ENCODE measurements at regions not wholly inside any gene's neighbourhood (a gene's known extent, or its start where the extent isn't known, plus 50 kb on each side); places are given as distances from the start of the nearest gene placed in this dataset.

- DNase-seq (ENCODE audit: low read depth), result no peak
Measured at GRCh38 chr19:5235458-5236219, 105.0 kb downstream of the PTPRS start.

- no peak for DNase-seq (ENCODE audit: low read depth)
Measured at GRCh38 chr19:5234412-5234811, 106.2 kb downstream of the PTPRS start.

- no peak for DNase-seq (ENCODE audit: low read depth)
Measured at GRCh38 chr19:5232798-5233505, 107.7 kb downstream of the PTPRS start.

GRCh38 chr19:5231857-5232678, 108.5 kb downstream of the PTPRS start:
- peak; percentile 18 for DNase-seq (ENCODE audit: low read depth)

GRCh38 chr19:5230730-5231555, 109.7 kb downstream of the PTPRS start:
- DNase-seq (ENCODE audit: low read depth), result no peak

GRCh38 chr19:5229778-5230335, 110.8 kb downstream of the PTPRS start:
- no peak for DNase-seq (ENCODE audit: low read depth)

- DNase-seq (ENCODE audit: low read depth), result peak; percentile 17
Measured at GRCh38 chr19:5228932-5229777, 111.5 kb downstream of the PTPRS start.

GRCh38 chr19:5228490-5228889, 112.1 kb downstream of the PTPRS start:
- DNase-seq (ENCODE audit: low read depth), result no peak

- no peak for DNase-seq (ENCODE audit: low read depth)
Measured at GRCh38 chr19:5225486-5226345, 114.9 kb downstream of the PTPRS start.

- no peak for DNase-seq (ENCODE audit: low read depth)
Measured at GRCh38 chr19:5224480-5224879, 116.1 kb downstream of the PTPRS start.

GRCh38 chr19:5222821-5223321, 117.7 kb downstream of the PTPRS start:
- no peak for DNase-seq (ENCODE audit: low read depth)

GRCh38 chr19:5222178-5222577, 118.4 kb downstream of the PTPRS start:
- no peak for DNase-seq (ENCODE audit: low read depth)

GRCh38 chr19:5220866-5221265, 119.7 kb downstream of the PTPRS start:
- no peak for DNase-seq (ENCODE audit: low read depth)

- DNase-seq (ENCODE audit: low read depth), result no peak
Measured at GRCh38 chr19:5220361-5220760, 120.3 kb downstream of the PTPRS start.

GRCh38 chr19:5219551-5220304, 120.9 kb downstream of the PTPRS start:
- no peak for DNase-seq (ENCODE audit: low read depth)

- no peak for DNase-seq (ENCODE audit: low read depth)
Measured at GRCh38 chr19:5218963-5219530, 121.6 kb downstream of the PTPRS start.

- no peak for DNase-seq (ENCODE audit: low read depth)
Measured at GRCh38 chr19:5218255-5218855, 122.3 kb downstream of the PTPRS start.

- DNase-seq (ENCODE audit: low read depth), result no peak
Measured at GRCh38 chr19:5217171-5217570, 123.4 kb downstream of the PTPRS start.

Data from amniotic epithelial cell (primary cell).